GM13976 (cell line): ENCODE measurements at regions not wholly inside any gene's neighbourhood (a gene's known extent, or its start where the extent isn't known, plus 50 kb on each side); places are given as distances from the start of the nearest gene placed in this dataset.

Experiments
- DNase-seq: peaks from one replicate; pipeline ENCODE4 v3.0.0; 2012; ENCODE audit warnings: low spot score
- CTCF ChIP-seq: IDR thresholded peaks from 2 replicates; pipeline ENCODE4 v1.5.1; 2012; ENCODE audit warnings: borderline replicate concordance, mild to moderate bottlenecking; ENCODE audit not compliant: insufficient read depth; ENCODE audit errors: extremely low read depth, missing control alignments, control extremely low read depth
- in situ Hi-C: fragments of 300-500 bp; cut with MboI; formaldehyde crosslinking; loops from one replicate; pipeline ENCODE4 v1.12.0; 2022; ENCODE audit warnings: low sequenced_read_pairs, mixed read lengths, inconsistent platforms; ENCODE audit not compliant: unreplicated experiment

GRCh38 chr2:118469103-118469502 lies 378.3 kb downstream of the EN1 start:
- no peak for DNase-seq
- no peak for TF ChIP-seq CTCF
- in situ Hi-C loops: no loop called here

DNA sequence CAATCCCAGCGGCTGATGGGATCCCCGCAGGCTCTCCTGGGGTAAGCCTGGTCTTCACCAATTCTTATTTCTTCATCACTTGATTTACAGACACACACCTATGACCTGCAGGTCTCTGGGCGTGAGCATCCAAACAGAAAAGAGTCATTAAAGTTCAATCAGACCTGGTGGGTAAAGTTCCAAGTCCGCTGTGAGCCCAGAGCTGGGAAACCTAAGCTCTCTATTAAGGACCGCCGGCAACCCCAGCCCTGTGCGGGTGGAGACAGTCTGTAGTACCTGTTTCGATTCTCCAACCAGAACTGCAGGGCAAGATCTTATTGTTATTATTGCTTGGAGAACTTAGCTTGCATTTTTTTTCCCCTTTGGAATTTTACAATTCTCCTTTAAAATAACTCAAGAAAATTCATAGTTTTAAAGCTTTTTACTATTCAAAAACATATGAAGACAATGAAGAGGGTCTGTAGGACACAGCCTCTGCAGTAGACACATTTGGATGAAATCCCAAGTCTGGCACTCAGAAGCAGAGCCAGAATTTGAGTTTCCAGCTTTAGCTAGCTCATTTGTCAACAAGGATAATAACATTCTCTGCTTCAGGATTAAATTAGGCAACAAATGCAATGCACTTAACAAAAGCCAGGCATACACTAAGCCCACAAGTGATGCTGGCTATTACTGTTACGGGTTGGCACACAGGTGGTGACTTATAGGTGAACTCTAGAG lies 376.4 kb downstream of the INSIG2 start:
- TF ChIP-seq CTCF: no peak
- no peak for DNase-seq
- in situ Hi-C loops: no loop called here

- no peak for DNase-seq
- no peak for TF ChIP-seq CTCF
- in situ Hi-C loops: no loop called here
These were observed 375.8 kb downstream of the INSIG2 start for GRCh38 chr2:118464046-118464445.

GRCh38 chr2:118460425-118460824 lies 372.2 kb downstream of the INSIG2 start:
- no peak for DNase-seq
- in situ Hi-C loops: no loop called here
- no peak for TF ChIP-seq CTCF

DNA sequence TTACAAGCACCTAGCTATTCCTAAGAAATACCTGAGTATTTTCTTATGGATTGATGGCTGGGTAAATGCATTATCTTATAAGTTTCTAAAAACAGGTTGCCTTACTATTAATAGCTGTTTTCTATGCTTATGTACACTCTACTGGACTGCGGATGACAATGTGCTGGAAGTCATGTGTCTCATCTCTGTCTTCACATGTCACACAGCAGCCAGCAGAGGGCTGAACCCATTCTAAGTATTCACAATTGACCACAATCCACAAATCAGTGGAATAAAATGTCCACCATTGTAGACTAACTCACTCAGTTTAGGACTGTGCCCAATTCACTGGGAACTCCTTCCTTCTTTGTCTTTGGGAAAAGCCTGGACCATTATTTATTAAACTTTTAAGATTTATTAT lies 371.2 kb downstream of the INSIG2 start:
- in situ Hi-C loops: no loop called here
- no peak for TF ChIP-seq CTCF
- DNase-seq: no peak

- in situ Hi-C loops: no loop called here
- no peak for DNase-seq
- no peak for TF ChIP-seq CTCF
These were observed 369.7 kb downstream of the INSIG2 start for GRCh38 chr2:118457951-118458350.
